SH-SY5Y (cell line): ENCODE measurements at regions not wholly inside any gene's neighbourhood (a gene's known extent, or its start where the extent isn't known, plus 50 kb on each side); places are given as distances from the start of the nearest gene placed in this dataset.

Experiments used
- GATA2 ChIP-seq: IDR thresholded peaks from 2 replicates; pipeline ENCODE4 v1.6.1; 2011; ENCODE audit warnings: mild to moderate bottlenecking, low read depth, low read length
- GATA3 ChIP-seq: IDR thresholded peaks from 2 replicates; pipeline ENCODE4 v1.6.1; 2011; ENCODE audit warnings: low read depth, mild to moderate bottlenecking, low read length, moderate library complexity

- TF ChIP-seq GATA2, result no peak
- TF ChIP-seq GATA3, result no peak
These were observed 233.0 kb downstream of the RWDD3 start for GRCh38 chr1:95467036-95467435.
